SU-DHL-6 (cell line): ENCODE measurements at regions not wholly inside any gene's neighbourhood (a gene's known extent, or its start where the extent isn't known, plus 50 kb on each side); places are given as distances from the start of the nearest gene placed in this dataset.

Source experiments
- H2AFZ ChIP-seq: fragments of 200-600 bp; sonication (generic); 2 replicates; pipeline ENCODE4 v1.6.1; 2014; ENCODE audit warnings: low read depth, mild to moderate bottlenecking, moderate library complexity, mixed read lengths, antibody characterized with exemption, low read length; ENCODE audit not compliant: severe bottlenecking
- H3F3A ChIP-seq: fragments of 200-600 bp; shearing (Covaris generic); 2 replicates; pipeline ENCODE4 v1.6.0; 2016; ENCODE audit warnings: antibody characterized with exemption, mild to moderate bottlenecking; ENCODE audit not compliant: insufficient read depth
- H3K27ac ChIP-seq: fragments of 200-600 bp; sonication (generic); 2 replicates; pipeline ENCODE4 v1.5.1; 2016; ENCODE audit warnings: low read depth, mild to moderate bottlenecking, low read length, moderate library complexity, mixed read lengths
- H3K27me3 ChIP-seq: fragments of 200-600 bp; sonication (generic), shearing (Covaris generic); 2 replicates; pipeline ENCODE4 v1.6.0; 2014; ENCODE audit warnings: mild to moderate bottlenecking, low read length
- H3K36me3 ChIP-seq: fragments of 200-600 bp; sonication (generic); 2 replicates; pipeline ENCODE4 v1.6.1; 2014; ENCODE audit warnings: mild to moderate bottlenecking, low read length, mixed read lengths
- H3K4me2 ChIP-seq: fragments of 300-600, 200-600 bp; shearing (Covaris generic), sonication (generic); 2 replicates; pipeline ENCODE4 v1.6.0; 2014; ENCODE audit warnings: low read length, low read depth, mild to moderate bottlenecking; ENCODE audit not compliant: poor library complexity, severe bottlenecking
- H3K4me3 ChIP-seq: fragments of 200-600 bp; sonication (generic); 2 replicates; pipeline ENCODE4 v1.5.1; 2014; ENCODE audit warnings: antibody characterized with exemption, low read length, mild to moderate bottlenecking, mixed read lengths; ENCODE audit not compliant: insufficient read depth, poor library complexity, severe bottlenecking
- H3K79me2 ChIP-seq: fragments of 200-600 bp; sonication (generic); 2 replicates; pipeline ENCODE4 v1.6.1; 2014; ENCODE audit warnings: mild to moderate bottlenecking, low read length, moderate library complexity; ENCODE audit not compliant: insufficient read depth
- H3K9ac ChIP-seq: fragments of 200-600 bp; sonication (generic); 2 replicates; pipeline ENCODE4 v1.7.0; 2014; ENCODE audit warnings: mild to moderate bottlenecking, low read length
- H3K9me2 ChIP-seq: fragments of 200-600 bp; sonication (generic); replicated peaks from 2 replicates; pipeline ENCODE4 v1.6.1; 2014; ENCODE audit warnings: low read length; ENCODE audit not compliant: insufficient read depth
- H3K9me3 ChIP-seq: fragments of 200-600 bp; sonication (generic); 2 replicates; pipeline ENCODE4 v1.6.1; 2014; ENCODE audit warnings: low read length, mixed read lengths; ENCODE audit not compliant: insufficient read depth
- H4K20me1 ChIP-seq: fragments of 200-600 bp; sonication (generic); 2 replicates; pipeline ENCODE4 v1.6.1; 2014; ENCODE audit warnings: low read depth, mild to moderate bottlenecking, antibody characterized with exemption, low read length, moderate library complexity, mixed read lengths
- EZH2phosphoT487 ChIP-seq: fragments of 200-600 bp; sonication (generic), shearing (Covaris generic); conservative IDR thresholded peaks from 2 replicates; pipeline ENCODE4 v1.6.1; 2018; ENCODE audit warnings: mild to moderate bottlenecking, antibody characterized with exemption, low read length, moderate library complexity, mixed read lengths
- TF ChIP-seq, protein P1 (sequence below): fragments of 200-600 bp; sonication (generic); IDR thresholded peaks from one replicate; pipeline ENCODE4 v1.5.1; 2017; ENCODE audit warnings: antibody characterized with exemption, mild to moderate bottlenecking, low read length, moderate library complexity; ENCODE audit not compliant: insufficient read depth, poor library complexity, severe bottlenecking

GRCh38 chr18:51754566-51754965, 557.1 kb upstream of the MEX3C start:
- Histone ChIP-seq H2AFZ (no peak overlapping the region), H3K9me3 (no peaks in the 10 kb centered on the region), H3K27ac (no peak overlapping the region), H3K4me2 (no peak overlapping the region), H3K9me2 (0 out of 2 replicates have a peak, but pooled peaks cover 4% of the 10 kb centered on the region), H4K20me1 (no peaks in the 10 kb centered on the region), H3K27me3 (0 out of 2 replicates have a peak, but pooled peaks cover 2% of the 10 kb centered on the region), H3K36me3 (no peaks in the 10 kb centered on the region), H3K4me3 (no peak overlapping the region), H3F3A (no peaks in the 10 kb centered on the region), H3K9ac (no peak overlapping the region), H3K79me2 (no peaks in the 10 kb centered on the region)
- no peak for TF ChIP-seq EZH2phosphoT487
- TF ChIP-seq, protein P1, sequence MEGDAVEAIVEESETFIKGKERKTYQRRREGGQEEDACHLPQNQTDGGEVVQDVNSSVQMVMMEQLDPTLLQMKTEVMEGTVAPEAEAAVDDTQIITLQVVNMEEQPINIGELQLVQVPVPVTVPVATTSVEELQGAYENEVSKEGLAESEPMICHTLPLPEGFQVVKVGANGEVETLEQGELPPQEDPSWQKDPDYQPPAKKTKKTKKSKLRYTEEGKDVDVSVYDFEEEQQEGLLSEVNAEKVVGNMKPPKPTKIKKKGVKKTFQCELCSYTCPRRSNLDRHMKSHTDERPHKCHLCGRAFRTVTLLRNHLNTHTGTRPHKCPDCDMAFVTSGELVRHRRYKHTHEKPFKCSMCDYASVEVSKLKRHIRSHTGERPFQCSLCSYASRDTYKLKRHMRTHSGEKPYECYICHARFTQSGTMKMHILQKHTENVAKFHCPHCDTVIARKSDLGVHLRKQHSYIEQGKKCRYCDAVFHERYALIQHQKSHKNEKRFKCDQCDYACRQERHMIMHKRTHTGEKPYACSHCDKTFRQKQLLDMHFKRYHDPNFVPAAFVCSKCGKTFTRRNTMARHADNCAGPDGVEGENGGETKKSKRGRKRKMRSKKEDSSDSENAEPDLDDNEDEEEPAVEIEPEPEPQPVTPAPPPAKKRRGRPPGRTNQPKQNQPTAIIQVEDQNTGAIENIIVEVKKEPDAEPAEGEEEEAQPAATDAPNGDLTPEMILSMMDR, result no peak

GRCh38 chr18:51757255-51757924, 559.9 kb upstream of the MEX3C start:
- H3K4me2 ChIP-seq, result no peak overlapping the region
- H4K20me1 ChIP-seq, result no peaks in the 10 kb centered on the region
- H2AFZ ChIP-seq, result no peak overlapping the region
- H3K27ac ChIP-seq, result no peak overlapping the region
- no peaks in the 10 kb centered on the region for H3F3A ChIP-seq
- H3K79me2 ChIP-seq, result no peaks in the 10 kb centered on the region
- no peaks in the 10 kb centered on the region for H3K36me3 ChIP-seq
- no peaks in the 10 kb centered on the region for H3K9me3 ChIP-seq
- H3K4me3 ChIP-seq, result no peak overlapping the region
- H3K27me3 ChIP-seq, result 0 out of 2 replicates have a peak, but pooled peaks cover 2% of the 10 kb centered on the region
- no peak overlapping the region for H3K9ac ChIP-seq
- no peak for TF ChIP-seq EZH2phosphoT487
- TF ChIP-seq, protein P1, result no peak
- H3K9me2 ChIP-seq, result no peaks in the 10 kb centered on the region

DNA sequence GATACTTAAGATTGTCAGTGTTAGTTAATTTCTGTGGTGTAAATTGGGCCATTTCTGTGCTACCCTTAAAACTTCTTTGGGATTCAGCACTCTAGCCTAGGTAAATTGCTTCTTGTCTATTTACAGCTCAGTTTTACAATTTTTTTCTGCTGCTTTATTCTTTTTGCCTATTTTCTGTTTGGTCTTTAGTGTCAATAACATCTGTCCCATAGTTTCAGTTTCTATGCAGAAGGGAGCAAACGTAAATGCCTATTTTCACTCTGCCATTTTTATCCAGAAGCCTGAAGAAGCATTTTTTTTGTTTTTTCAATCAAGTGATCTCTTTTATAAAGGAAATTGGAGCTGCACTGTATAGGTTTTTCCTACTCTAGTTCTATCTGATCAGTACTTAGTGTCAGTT, 564.9 kb upstream of the MEX3C start:
- Histone ChIP-seq H3K79me2 (no peaks in the 10 kb centered on the region), H3K27ac (no peak overlapping the region), H4K20me1 (no peaks in the 10 kb centered on the region), H3K9me3 (no peaks in the 10 kb centered on the region), H3K4me2 (no peak overlapping the region), H3F3A (no peaks in the 10 kb centered on the region), H3K27me3 (no peaks in the 10 kb centered on the region), H3K4me3 (no peak overlapping the region), H2AFZ (no peak overlapping the region), H3K36me3 (no peaks in the 10 kb centered on the region), H3K9ac (no peak overlapping the region), H3K9me2 (no peaks in the 10 kb centered on the region)
- TF ChIP-seq, protein P1, result no peak
- no peak for TF ChIP-seq EZH2phosphoT487
